H1 (cell line): ENCODE measurements at regions not wholly inside any gene's neighbourhood (a gene's known extent, or its start where the extent isn't known, plus 50 kb on each side); places are given as distances from the start of the nearest gene placed in this dataset.

Experiments used
- CHD1 ChIP-seq: IDR thresholded peaks from 2 replicates; pipeline ENCODE4 v1.6.1; 2012; ENCODE audit warnings: low read depth, low read length, improper control_type of control experiment
- POLR2AphosphoS5 ChIP-seq: IDR thresholded peaks from 2 replicates; pipeline ENCODE4 v1.6.1; 2011; ENCODE audit warnings: low read depth, low read length
- RAD21 ChIP-seq, 2 experiments: IDR thresholded peaks in 1 of 2; conservative IDR thresholded peaks in 1 of 2; 2 replicates each; pipeline ENCODE4 v1.6.1; 2011; ENCODE audit warnings: low read depth in 2 of 2, low read length in 2 of 2, improper control_type of control experiment in 1 of 2, inconsistent platforms in 1 of 2, mild to moderate bottlenecking in 1 of 2, moderate library complexity in 1 of 2
- SP1 ChIP-seq: IDR thresholded peaks from 2 replicates; pipeline ENCODE4 v1.6.1; 2011; ENCODE audit warnings: low read depth, low read length
- ZNF274 ChIP-seq: IDR thresholded peaks from 2 replicates; pipeline ENCODE4 v1.7.0; 2012; ENCODE audit warnings: low read length, borderline replicate concordance; ENCODE audit errors: extremely low read depth
- TF ChIP-seq, protein P1 (sequence below), 3 experiments: IDR thresholded peaks; 1 replicate in 2 of 3; 2 replicates in 1 of 3; pipeline versions ENCODE4 v1.5.1 to v1.6.1; 2011; ENCODE audit warnings: low read length in 3 of 3, mild to moderate bottlenecking in 3 of 3, inconsistent platforms in 2 of 3, low read depth in 1 of 3, moderate library complexity in 1 of 3; ENCODE audit not compliant: insufficient read depth in 1 of 3; ENCODE audit errors: control extremely low read depth in 1 of 3

DNA sequence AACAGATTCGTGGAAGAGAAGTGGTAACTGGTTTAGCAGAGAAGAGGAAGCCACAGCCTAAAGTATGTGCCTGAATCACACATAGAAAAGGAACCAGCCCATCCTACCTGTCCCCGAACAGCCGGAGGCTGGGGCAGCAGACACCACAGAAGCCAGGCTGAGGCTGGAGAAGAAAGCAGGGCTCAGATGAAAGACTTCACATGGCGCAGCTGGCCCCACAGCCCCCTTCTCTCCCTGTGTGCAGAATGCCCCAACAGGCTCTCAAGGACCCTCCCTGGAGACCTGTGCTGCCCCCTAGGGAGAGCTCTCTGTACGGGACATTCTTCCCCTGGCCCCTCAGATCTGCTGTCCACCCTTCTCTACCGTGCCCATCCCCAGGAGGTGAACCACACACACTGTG is 83.5 kb upstream of the RAB12 start:
- TF ChIP-seq CHD1 (no peak), SP1 (no peak), ZNF274 (no peak), POLR2AphosphoS5 (no peak), RAD21 (IDR thresholded peaks at IDR 0.05 in 1 of 2, conservative IDR thresholded peaks at IDR 0.05 in 1 of 2; ENCODE audit: low read depth in 2 of 2, low read length in 2 of 2) (peak; percentile 36 to 54)
- TF ChIP-seq, protein P1, sequence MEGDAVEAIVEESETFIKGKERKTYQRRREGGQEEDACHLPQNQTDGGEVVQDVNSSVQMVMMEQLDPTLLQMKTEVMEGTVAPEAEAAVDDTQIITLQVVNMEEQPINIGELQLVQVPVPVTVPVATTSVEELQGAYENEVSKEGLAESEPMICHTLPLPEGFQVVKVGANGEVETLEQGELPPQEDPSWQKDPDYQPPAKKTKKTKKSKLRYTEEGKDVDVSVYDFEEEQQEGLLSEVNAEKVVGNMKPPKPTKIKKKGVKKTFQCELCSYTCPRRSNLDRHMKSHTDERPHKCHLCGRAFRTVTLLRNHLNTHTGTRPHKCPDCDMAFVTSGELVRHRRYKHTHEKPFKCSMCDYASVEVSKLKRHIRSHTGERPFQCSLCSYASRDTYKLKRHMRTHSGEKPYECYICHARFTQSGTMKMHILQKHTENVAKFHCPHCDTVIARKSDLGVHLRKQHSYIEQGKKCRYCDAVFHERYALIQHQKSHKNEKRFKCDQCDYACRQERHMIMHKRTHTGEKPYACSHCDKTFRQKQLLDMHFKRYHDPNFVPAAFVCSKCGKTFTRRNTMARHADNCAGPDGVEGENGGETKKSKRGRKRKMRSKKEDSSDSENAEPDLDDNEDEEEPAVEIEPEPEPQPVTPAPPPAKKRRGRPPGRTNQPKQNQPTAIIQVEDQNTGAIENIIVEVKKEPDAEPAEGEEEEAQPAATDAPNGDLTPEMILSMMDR (IDR thresholded peaks at IDR 0.05; ENCODE audit: control extremely low read depth in 1 of 3, insufficient read depth in 1 of 3, low read depth in 1 of 3, low read length in 3 of 3), result peak; percentile 57 to 66 (median 61)
